ENCODE measurements at regions not wholly inside any gene's neighbourhood (a gene's known extent, or its start where the extent isn't known, plus 50 kb on each side); places are given as distances from the start of the nearest gene placed in this dataset.
"Not testable (repeated sequence)": the region's sequence is repeated elsewhere in the genome, so short reads cannot be mapped to it uniquely, and the experiment has no call there.

DNA sequence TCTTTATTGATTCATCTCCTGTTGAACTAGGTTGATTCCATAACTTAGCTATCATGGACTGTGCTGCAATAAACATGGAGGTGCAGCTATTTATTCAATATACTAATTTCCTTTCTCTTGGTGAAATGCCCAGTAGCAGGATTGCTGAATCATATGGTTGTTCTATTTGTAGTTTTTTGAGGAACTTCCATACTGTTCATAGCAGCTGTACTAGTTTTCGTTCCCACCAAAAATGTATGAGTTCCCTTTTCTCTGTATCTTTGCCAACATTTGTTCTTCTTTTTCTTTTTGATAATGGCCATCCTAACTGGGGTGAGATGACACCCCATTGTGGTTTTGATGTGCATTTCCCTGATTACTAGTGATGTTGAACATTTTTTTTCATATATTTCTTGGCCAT, 87.2 kb upstream of the NAV2 start:
- DNase-seq: no peak

DNA sequence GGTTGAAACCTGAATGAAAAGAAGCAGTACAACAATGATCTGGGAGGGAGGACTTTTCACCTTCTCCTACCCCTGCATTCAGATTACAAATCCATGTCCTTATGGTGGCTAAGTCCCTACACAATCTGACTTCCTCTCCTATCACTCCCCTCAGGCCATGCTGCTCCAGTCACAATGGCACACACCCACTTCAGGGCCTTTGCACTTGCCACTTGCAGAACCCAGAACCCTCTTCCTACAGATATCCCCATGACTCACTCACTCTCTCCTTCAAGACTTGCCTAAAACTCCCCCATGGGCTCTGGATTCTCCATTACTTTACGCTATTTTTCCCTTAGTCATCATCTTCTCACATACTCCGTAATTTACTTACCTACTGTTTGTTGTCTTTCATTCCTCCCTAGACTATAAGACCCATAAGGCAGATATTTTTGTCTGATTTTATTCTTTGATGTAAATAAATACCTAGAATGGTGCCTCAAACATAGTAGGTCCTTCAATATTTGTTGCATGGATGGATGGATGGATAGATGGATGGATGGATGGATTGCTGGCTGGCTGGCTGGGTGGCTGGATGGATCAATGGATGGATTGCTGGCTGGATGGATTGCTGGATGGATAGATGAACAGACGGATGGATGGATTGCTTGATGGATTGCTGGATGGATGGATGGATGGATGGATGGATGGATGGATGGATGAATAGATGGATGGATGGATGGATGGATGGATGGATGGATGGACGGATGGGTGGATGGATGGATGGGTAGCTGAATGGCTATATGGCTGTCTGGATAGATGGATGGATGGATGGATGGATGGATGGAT, 94.7 kb upstream of the NAV2 start:
- DNase-seq: no peak

- no peak for DNase-seq
These were observed 97.1 kb upstream of the NAV2 start for GRCh38 chr11:19615341-19616183.

- DNase-seq: no peak
These were observed 98.2 kb upstream of the NAV2 start for GRCh38 chr11:19614370-19614940.

DNA sequence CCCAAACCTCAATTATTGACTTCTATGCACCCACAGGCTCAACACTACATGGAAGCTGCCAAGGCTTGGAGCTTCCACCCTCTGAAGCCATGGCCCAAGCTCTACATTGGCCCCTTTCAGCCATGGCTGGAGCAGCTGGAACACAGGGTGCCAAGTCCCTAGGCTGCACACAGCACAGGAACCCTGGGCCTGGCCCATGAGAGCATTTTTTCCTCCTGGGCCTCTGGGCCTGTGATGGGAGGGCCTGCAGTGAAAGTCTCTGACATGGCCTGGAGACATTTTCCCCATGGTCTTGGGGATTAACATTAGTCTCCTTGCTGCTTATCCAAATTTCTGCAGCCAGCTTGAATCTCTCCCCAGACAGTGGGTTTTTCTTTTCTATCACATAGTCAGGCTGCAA, 100.6 kb upstream of the NAV2 start:
- not testable (repeated sequence) for DNase-seq

DNA sequence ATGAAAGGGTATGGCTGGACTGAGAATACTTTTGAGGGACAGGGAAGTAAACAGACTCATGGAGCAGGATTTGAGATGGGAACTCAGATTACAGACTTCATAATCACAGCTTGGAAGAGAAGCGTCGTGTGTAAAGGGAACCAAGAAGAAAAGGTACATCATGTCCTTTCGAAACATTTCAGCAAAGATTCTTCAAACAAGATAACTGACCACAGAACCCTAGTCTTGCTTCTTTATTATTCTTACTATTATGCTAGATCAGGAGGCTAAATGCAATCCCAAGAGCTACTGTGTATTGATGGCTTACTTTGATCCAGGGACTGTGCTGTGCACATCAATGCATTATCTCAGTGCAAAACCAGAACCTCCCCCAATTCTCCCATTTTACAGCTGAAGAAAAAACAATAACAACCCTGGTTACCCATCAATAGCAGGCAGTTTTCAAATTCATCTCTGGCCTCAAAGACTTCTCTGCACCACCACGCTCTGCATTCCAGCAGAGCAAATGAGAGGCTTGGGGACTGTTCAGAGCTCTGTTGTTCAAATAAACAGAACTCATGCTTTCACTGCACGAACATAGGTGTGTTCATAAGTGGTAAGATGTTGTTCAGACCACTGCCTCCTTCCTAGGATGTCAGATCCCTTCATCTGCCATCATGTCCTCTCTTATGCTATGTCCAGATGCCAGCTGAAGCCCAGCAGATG, 104.8 kb upstream of the NAV2 start:
- no peak for DNase-seq

DNA sequence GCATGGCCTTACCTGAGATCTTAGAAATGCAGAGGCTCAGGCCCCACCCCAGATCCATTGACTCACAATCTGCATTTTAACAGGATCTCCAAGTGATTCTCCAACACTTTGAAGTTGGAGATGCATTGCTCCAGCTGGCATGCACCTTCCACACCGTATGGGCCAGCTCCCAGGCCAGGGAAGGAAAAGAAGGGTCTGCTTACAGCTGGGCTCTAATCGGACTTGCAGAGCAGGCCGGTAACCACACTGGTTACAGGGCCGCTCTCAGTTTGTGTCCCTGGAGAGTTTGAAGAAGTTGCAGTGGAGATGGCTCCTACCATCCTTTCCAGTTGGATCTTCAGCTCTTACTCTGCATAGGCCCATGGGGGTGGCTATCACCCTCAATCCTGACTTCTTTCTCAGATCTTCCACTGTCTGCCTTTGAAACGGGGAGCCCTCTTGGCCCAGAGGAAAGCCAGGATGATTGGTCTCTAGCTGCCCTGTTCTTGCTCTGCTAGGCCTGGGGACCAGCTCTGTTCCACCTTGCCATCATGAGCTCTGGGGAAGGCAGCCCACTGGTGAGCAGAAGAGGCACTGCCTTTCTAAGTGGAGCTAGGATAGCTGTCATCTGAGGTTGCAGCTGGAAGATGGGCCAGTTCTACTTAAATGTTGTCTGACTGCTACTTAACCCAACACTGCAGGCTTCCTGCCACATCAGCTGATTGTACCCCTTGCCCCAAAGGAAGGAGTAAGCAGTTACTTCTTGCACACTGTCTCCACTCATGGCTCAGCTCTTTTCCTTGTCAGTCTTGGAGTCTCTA, 105.6 kb upstream of the NAV2 start:
- no peak for DNase-seq

DNA sequence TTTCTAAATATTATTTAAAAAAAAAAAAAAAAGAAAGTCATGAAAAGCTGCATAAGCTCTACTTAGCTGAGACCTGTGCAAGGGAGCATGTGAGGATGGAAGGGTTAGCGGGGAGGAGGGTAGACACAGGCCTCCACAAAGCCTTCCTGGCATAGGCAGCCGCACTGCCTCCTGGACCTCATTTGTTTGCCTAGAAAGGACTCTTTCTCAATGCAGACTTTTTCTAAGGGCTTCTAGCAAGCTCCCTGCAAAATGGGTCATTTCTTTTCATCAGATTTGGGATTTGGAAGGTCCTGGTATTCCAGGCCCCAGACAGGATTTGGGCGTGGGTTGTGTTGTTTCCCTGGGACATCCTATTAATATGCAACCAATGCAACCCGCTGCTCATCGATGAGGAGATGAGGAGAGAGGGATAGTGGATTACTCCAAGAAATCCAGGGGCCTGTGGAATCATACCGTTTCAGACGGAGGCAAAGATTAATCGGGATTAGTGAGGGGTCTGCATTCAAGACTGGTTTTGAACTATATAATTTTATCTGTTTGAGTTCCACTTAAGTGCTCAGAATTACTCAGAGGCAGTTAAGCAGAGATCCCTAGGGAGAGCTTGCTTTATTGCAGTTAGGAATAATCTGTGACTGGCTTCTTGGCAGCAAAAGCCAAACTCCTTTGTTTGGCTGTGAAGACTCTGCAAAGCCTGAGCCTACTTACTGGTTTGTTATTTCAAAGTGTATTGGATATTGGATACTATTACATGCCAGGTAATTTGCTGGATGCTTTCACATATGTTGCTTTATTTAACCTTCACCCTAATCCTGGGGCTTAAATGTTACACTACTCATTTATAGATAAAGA, 106.9 kb upstream of the NAV2 start:
- no peak for DNase-seq

DNA sequence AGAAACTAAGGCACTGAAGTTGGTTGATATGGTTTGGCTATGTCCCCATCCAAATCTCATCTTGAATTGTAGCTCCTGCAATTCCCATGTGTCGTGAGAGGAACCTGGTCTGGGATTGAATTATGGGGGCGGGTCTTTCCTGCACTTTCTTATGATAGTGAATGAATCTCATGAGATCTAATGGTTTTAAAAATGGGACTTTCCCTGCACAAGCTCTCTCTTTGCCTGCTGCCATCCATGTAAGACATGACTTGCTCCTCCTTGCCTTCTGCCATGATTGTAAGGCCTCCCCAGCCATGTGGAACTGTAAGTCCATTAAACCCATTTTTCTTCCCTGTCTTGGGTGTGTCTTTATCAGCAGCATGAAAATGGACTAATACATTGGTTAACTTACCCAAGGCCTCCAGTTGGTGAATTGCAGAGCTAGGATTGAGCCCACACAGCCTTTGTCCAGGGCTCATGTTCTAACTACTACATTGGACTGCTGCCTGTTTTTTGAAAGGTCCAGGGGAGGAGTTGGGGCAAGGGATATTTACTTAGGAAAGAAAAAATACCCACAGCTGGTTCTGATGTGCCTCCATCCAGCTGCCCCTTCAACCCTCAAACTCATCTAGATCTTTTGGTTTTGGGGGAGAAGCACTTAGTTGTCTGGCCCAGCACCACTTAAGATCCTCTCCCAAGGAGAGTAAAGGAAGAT, 107.8 kb upstream of the NAV2 start:
- DNase-seq: no peak

- DNase-seq: no peak
These were observed 108.9 kb upstream of the NAV2 start for GRCh38 chr11:19603771-19604170.

DNA sequence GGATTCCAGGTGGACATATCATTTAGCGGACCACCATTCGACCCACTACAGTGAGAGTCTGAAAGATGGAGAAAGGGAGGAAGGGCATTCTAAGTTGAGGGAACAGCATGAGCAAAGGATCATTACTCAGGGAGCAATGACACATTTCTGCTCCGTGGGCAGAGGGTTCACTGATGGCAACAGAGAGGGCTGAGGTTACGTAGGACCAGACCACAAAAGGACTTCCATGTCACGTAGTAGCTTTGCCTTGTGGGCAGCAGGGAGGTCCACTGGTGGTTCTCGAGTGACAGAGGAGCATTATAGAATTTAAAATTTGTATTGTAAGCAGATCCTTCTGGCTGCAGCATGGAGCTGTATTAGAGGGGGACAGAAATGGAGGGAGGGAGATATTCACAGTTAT, 109.7 kb upstream of the NAV2 start:
- DNase-seq: no peak

DNA sequence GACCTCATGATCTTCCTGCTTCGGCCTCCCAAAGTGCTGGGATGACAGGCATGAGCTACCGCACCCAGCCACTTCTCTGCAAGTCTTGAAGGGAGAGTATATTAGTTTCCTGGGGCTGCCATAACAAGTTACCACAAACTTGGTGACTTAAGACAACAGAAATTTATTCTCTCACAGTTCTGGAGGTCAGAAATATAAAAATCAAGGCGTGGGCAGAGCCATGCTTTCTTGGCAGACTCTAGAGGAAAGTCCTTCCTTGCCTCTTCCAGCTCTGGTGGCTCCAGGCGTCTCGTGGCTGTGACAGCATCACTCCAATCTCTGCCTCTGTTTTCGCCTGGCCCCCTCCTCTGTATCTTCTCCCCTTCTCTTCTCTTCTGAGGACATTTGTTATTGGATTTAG, 110.2 kb upstream of the NAV2 start:
- DNase-seq: no peak

DNA sequence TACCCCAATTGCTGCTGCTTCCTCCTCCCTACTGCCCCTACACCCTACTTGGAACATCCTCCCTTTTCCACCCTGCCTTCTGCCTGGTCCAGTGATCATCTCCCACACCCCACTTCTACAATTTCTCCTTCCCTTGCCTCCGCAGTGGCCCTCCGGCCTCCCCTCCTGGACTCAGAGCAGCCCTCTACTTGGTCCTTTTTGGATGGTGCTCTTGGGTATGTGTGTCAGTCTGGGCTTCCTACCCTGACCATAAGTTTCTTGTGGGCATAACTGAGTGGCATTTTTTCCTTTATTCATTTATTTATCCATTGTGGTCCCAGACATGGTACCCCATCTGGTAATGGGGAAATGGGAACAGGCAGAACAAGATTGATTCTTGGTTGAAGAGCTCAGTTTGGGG, 111.4 kb upstream of the NAV2 start:
- DNase-seq: no peak

- no peak for DNase-seq
These were observed 113.0 kb upstream of the NAV2 start for GRCh38 chr11:19599681-19600080.

DNA sequence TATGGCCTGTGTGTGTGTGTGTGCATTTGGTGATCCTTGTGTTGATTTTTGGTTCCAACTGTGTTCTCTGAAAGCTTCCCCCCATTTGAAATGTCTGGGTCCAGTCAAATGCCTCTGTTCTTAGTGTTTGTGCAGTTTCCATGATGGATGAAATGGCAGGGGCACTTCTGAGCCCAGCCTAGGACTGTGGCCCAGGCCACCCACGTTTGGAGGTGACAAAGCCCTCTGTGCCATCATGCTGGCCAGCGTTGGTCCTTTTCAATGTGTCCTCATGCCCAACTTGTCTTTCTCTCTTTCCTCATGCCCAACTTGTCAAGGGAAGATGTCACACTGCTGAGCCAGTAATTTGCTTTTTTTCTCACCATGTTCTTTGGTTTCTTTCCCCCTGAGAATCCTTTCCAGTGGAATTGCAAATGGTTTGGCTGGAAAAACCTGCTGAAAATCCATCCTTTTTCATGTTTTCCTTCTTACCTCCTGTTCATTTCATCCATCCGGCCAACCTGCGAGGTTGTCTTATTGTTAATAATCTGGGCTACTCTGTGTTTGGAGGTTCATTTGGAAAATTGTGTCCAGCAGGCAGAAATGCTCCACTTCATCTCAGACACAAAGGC, 113.7 kb upstream of the NAV2 start:
- DNase-seq: no peak

GRCh38 chr11:19598456-19598855, 114.2 kb upstream of the NAV2 start:
- DNase-seq: no peak

GRCh38 chr11:19597876-19598275, 114.8 kb upstream of the NAV2 start:
- DNase-seq: no peak

- DNase-seq: no peak
These were observed 115.4 kb upstream of the NAV2 start for GRCh38 chr11:19597206-19597605.
